GM18868 (cell line): ENCODE measurements at regions not wholly inside any gene's neighbourhood (a gene's known extent, or its start where the extent isn't known, plus 50 kb on each side); places are given as distances from the start of the nearest gene placed in this dataset.
A peak's percentile ranks its signal among the peaks of the same experiment; 100 is the strongest.
"Not testable (repeated sequence)": the region's sequence is repeated elsewhere in the genome, so short reads cannot be mapped to it uniquely, and the experiment has no call there.

Source experiments
- ATAC-seq: cut with Tn5 transposase; IDR thresholded peaks from one replicate; pipeline ENCODE4 v1.9.1; 2021; ENCODE audit warnings: mild to moderate bottlenecking, moderate library complexity; ENCODE audit not compliant: unreplicated experiment

- no peak for ATAC-seq
Observed at GRCh38 chrX:124234348-124234747, 98.1 kb upstream of the TEX13D start.

DNA sequence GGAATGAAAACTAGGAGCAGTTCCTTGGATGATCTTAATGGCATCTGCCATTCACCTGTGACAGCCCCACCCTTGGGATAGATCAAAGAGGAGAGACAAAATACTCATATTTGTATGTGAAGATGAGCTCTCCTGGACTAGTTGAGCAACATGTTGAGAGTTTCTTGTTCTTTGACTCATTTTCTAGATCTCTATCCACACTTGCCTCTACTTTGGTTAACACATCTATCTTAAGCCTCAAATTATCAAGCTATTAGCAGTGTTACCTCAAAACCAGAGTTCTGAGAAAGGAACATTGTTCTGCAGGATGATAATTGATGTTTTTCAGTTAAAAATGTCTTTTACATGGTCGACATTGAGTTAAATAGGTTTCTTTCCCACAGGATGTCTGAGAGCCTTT is 94.2 kb upstream of the TEX13D start:
- ATAC-seq, result no peak

- no peak for ATAC-seq
Observed at GRCh38 chrX:124239324-124239723, 93.1 kb upstream of the TEX13D start.

DNA sequence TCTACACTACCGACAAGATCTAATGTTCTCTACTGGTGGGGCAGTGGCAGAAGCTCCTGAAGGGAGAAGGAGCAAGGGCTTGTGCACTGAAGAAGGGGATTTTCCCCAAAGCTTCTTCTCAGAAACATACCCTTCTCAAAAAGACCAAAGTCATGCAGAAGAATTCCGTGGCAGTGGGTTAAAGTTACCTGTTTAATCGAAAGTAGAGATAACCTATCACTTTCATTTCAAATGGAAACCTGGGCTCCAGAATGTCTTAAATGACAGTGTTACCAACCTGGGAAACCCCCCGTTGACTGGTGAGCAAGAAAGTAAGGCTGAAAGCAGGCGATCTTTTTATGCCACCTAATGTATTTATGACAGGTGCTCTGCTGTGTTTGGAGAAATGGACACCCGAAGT is 92.5 kb upstream of the TEX13D start:
- ATAC-seq, result peak; percentile 96

GRCh38 chrX:124240422-124240821 is 92.0 kb upstream of the TEX13D start:
- ATAC-seq, result peak; percentile 5

- ATAC-seq, result no peak
Observed at GRCh38 chrX:124242131-124242530, 90.3 kb upstream of the TEX13D start.

- ATAC-seq, result no peak
Observed at GRCh38 chrX:124249345-124249744, 83.1 kb upstream of the TEX13D start.

DNA sequence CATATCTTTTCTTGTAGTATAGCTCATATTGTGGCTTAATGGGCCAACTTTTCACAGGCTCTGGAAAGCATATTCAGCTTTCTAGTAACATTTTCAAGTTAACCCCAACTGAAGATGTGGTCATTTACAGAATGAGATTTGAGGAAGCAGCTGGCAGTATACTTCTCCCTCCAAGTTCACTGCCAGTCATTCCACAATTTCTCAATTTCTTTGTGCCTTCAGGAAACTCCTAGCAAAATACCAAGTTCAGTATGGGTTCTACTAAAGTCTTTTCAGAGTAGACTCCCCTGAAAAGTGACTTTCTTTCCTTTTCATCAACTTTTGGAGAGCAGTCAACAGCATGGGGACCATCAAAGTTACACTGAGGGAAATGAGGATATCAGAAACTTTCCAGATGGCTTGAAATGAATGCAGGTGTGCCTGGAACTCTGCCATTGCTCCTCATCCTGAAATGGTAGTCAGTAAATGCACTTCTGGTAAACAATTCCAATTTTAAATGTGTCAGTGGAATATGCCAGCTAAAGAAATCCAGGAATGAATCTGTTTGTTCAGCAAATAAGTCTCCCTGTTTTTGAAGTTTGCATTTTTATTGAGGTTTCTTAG is 81.5 kb upstream of the TEX13D start:
- ATAC-seq, result no peak

GRCh38 chrX:124254611-124255010 is 77.8 kb upstream of the TEX13D start:
- ATAC-seq, result no peak

DNA sequence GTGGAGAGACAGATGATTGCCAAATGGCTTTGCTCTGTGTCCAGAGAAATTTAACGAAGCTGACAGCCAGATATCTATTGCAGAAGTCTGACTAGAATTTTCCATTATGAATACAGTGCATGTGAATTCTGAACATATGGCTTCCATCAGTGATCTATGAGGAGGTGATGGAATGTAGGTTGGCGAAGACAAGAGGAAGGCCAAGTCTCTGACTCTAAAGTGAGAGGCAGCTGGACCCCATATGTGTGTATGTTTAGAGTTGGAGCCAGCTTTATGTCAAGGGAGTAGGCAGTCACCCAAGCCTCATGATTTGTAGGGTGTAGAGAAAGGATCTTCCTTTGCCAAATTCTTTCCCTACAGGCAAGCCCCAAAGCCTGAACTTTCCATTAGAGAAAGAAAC is 76.2 kb upstream of the TEX13D start:
- ATAC-seq, result no peak

GRCh38 chrX:124256629-124257380 is 75.7 kb upstream of the TEX13D start:
- no peak for ATAC-seq

DNA sequence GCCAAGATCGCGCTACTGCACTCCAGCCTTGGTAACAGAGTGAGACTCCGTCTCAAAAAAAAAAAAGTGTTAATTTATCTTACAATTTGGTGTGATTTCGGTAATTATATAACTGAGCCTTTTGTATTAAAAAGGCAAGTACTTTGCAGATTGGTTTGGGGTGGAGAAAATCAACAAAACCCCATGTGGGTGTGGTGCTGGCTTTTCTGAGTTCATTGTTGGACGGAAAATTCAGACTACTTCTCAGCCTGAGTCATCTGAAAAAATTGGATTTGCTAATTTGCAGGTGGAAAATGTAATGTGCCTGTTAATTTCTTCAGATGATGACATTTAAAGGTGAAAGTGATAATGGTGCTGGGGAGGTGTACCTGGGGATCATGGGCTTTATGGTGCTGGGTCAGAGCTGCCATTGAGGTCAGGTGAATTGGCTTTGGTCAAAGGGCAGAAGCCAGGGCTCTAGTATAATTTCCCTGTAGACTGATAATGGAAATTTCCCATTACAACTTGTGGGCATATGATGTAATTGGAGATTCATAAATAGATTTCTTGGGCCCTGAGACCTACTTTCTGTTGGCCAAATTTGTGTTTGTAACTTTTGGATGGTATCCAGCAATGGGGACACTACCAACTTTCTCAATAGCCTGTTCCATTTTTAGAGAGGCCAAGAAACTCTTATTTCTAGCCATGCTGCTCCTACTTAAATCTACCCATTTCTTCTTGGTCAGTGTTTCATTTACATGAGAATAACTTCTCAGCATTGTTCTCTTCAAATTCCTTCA is 74.3 kb upstream of the TEX13D start:
- ATAC-seq, result no peak

GRCh38 chrX:124260845-124261244 is 71.6 kb upstream of the TEX13D start:
- no peak for ATAC-seq

DNA sequence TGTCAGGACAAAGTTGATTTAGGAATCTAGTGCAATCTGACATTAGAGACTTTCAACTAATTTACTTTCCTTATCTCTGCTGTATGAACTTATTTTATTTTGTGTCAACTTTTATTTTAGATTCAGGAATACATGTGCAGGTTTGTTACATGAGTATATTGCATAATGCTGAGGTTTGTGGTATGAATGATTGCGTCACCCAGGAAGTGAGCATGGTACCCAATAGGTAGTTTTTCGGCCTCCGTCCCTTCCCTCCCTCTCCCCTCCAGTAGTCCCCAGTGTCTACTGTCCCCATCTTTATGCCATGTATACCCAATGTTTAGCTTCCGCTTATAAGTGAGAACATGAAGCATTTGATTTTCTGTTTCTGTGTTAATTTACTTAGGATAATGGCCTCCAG is 68.7 kb upstream of the TEX13D start:
- no peak for ATAC-seq

DNA sequence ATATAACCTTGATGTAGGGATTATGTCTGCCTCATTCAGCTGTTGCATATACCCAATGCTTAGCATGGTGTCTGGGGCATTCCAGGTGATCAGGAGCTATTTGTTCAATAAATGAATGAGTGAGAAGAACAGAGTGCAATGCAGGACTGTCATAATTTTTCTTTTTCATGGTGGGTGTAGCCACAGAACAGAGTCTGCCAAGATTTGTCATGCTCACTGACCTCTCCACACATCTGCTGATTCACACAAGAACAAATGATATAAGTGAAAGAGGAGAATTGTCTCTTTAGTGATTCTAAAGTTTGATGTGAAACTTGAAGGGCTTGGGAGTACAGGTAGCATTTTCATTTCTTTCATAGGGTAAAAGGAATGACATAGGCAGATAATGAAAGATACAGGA is 64.4 kb upstream of the TEX13D start:
- no peak for ATAC-seq

GRCh38 chrX:124269881-124270280 is 62.6 kb upstream of the TEX13D start:
- ATAC-seq, result no peak

GRCh38 chrX:124271599-124271998 is 60.9 kb upstream of the TEX13D start:
- ATAC-seq, result not testable (repeated sequence)

DNA sequence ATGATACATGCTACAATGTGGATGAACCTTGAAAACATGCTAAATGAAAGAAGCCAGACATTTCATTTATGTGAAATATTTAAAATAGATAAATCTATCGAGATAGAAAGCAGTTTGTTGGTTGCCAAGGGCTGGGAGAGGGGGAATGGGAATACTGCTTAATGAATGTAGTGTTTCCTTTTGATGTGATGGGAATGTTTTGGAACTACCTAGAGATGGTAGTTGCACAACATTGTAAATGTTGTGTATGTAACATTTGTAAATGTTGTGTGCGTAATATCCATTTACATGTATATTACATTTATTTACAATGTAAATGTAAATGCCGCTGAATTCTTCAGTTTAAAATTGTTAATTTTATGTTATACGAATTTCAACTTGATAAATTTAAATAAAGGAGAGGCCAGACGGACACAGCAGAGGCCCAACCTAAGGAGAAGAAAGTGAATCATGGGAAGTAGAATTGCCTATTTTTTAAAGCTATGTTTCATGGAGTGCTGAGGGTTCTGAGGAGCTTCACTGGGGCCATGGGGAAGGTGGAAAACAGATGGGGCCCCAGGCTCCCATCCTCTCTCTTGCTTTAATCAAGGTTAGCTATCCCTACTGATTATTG is 60.0 kb upstream of the TEX13D start:
- ATAC-seq, result no peak

GRCh38 chrX:124274438-124275181 is 57.9 kb upstream of the TEX13D start:
- ATAC-seq, result no peak

- ATAC-seq, result no peak
Observed at GRCh38 chrX:124275182-124275894, 57.1 kb upstream of the TEX13D start.
